ENCODE measurements at regions not wholly inside any gene's neighbourhood (a gene's known extent, or its start where the extent isn't known, plus 50 kb on each side); places are given as distances from the start of the nearest gene placed in this dataset.

GRCh38 chr5:84535281-84535680 is 150.6 kb upstream of the EDIL3 start:
- Mint-ChIP-seq H3K4me1 (no peaks in the 10 kb centered on the region), H3K4me3 (no peak overlapping the region), H3K9me3 (peaks cover 13% of the 10 kb centered on the region), H3K27ac (no peak overlapping the region), H3K27me3 (ENCODE audit: low read depth) (no peaks in the 10 kb centered on the region), H3K36me3 (peaks cover 5% of the 10 kb centered on the region)
- DNase-seq (ENCODE audit: low spot score in 2 of 2, unreplicated experiment in 2 of 2), result no peak
- TF ChIP-seq CTCF (IDR thresholded peaks at IDR 0.05; ENCODE audit: unreplicated experiment), result no peak

- Mint-ChIP-seq H3K27me3 (ENCODE audit: low read depth) (no peaks in the 10 kb centered on the region), H3K4me3 (no peak overlapping the region), H3K4me1 (peaks cover 6% of the 10 kb centered on the region), H3K36me3 (no peaks in the 10 kb centered on the region), H3K27ac (no peak overlapping the region), H3K9me3 (peaks cover 6% of the 10 kb centered on the region)
- TF ChIP-seq CTCF (IDR thresholded peaks at IDR 0.05; ENCODE audit: unreplicated experiment), result no peak
- DNase-seq (ENCODE audit: low spot score in 2 of 2, unreplicated experiment in 2 of 2), result no peak
These were observed 139.8 kb upstream of the EDIL3 start for GRCh38 chr5:84524491-84524890.

- Mint-ChIP-seq H3K4me3 (no peak overlapping the region), H3K27ac (no peak overlapping the region), H3K4me1 (no peaks in the 10 kb centered on the region), H3K9me3 (peaks cover 28% of the 10 kb centered on the region), H3K36me3 (no peaks in the 10 kb centered on the region), H3K27me3 (ENCODE audit: low read depth) (no peaks in the 10 kb centered on the region)
- TF ChIP-seq CTCF (IDR thresholded peaks at IDR 0.05; ENCODE audit: unreplicated experiment), result no peak
- DNase-seq (ENCODE audit: low spot score in 2 of 2, unreplicated experiment in 2 of 2), result no peak
These were observed 134.2 kb upstream of the EDIL3 start for GRCh38 chr5:84518862-84519261.

GRCh38 chr5:84518370-84518769 is 133.7 kb upstream of the EDIL3 start:
- DNase-seq (ENCODE audit: low spot score in 2 of 2, unreplicated experiment in 2 of 2), result no peak
- Mint-ChIP-seq H3K4me1 (no peaks in the 10 kb centered on the region), H3K9me3 (peaks cover 30% of the 10 kb centered on the region), H3K36me3 (no peaks in the 10 kb centered on the region), H3K4me3 (no peak overlapping the region), H3K27me3 (ENCODE audit: low read depth) (no peaks in the 10 kb centered on the region), H3K27ac (no peak overlapping the region)
- no peak for TF ChIP-seq CTCF (IDR thresholded peaks at IDR 0.05; ENCODE audit: unreplicated experiment)

GRCh38 chr5:84506625-84507024 is 121.9 kb upstream of the EDIL3 start:
- no peak for TF ChIP-seq CTCF (IDR thresholded peaks at IDR 0.05; ENCODE audit: unreplicated experiment)
- DNase-seq (ENCODE audit: low spot score in 2 of 2, unreplicated experiment in 2 of 2), result no peak
- Mint-ChIP-seq H3K9me3 (peaks cover 5% of the 10 kb centered on the region), H3K4me1 (no peaks in the 10 kb centered on the region), H3K36me3 (no peaks in the 10 kb centered on the region), H3K27ac (no peak overlapping the region), H3K4me3 (no peak overlapping the region), H3K27me3 (ENCODE audit: low read depth) (no peaks in the 10 kb centered on the region)

GRCh38 chr5:84494453-84494852 is 109.8 kb upstream of the EDIL3 start:
- no peaks in the 10 kb centered on the region for H3K4me1 Mint-ChIP-seq
- H3K27ac Mint-ChIP-seq, result no peak overlapping the region
- no peaks in the 10 kb centered on the region for H3K36me3 Mint-ChIP-seq
- no peaks in the 10 kb centered on the region for H3K27me3 Mint-ChIP-seq (ENCODE audit: low read depth)
- H3K9me3 Mint-ChIP-seq, result peaks cover 7% of the 10 kb centered on the region
- no peak for DNase-seq (ENCODE audit: low spot score in 2 of 2, unreplicated experiment in 2 of 2)
- TF ChIP-seq CTCF (IDR thresholded peaks at IDR 0.05; ENCODE audit: unreplicated experiment), result no peak
- no peak overlapping the region for H3K4me3 Mint-ChIP-seq
